NT2/D1 (cell line): ENCODE measurements at regions not wholly inside any gene's neighbourhood (a gene's known extent, or its start where the extent isn't known, plus 50 kb on each side); places are given as distances from the start of the nearest gene placed in this dataset.

ENCODE experiments used
- SUZ12 ChIP-seq: IDR thresholded peaks from 2 replicates; pipeline ENCODE4 v1.6.1; 2011; ENCODE audit not compliant: insufficient read length, insufficient read depth; ENCODE audit errors: extremely low read depth
- YY1 ChIP-seq: IDR thresholded peaks from 2 replicates; pipeline ENCODE4 v1.6.1; 2011; ENCODE audit not compliant: insufficient read length, insufficient read depth
- ZNF274 ChIP-seq: IDR thresholded peaks from 2 replicates; pipeline ENCODE4 v1.6.1; 2011; ENCODE audit warnings: mild to moderate bottlenecking, low read depth, low read length

DNA sequence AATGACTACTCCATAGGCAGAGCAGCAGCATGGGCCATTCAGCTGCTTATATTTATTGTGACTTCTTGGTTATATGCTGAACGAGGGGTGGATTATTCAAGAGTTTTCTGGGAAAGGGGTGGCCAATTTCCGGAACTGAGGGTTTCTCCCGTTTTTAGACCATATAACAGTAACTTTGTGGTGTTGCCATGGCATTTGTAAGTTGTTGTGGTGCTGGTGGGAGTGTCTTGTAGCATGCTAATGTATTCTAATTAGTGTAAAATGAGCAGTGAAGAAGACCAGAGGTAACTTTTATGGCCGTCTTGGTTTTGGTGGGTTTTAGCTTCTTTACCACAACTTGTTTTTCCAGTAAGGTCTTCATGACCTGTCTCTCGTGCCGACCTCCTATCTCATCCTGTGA is 139.6 kb downstream of the KLF6 start:
- TF ChIP-seq SUZ12 (no peak), YY1 (no peak), ZNF274 (no peak)
